ENCODE measurements at regions not wholly inside any gene's neighbourhood (a gene's known extent, or its start where the extent isn't known, plus 50 kb on each side); places are given as distances from the start of the nearest gene placed in this dataset.

DNA sequence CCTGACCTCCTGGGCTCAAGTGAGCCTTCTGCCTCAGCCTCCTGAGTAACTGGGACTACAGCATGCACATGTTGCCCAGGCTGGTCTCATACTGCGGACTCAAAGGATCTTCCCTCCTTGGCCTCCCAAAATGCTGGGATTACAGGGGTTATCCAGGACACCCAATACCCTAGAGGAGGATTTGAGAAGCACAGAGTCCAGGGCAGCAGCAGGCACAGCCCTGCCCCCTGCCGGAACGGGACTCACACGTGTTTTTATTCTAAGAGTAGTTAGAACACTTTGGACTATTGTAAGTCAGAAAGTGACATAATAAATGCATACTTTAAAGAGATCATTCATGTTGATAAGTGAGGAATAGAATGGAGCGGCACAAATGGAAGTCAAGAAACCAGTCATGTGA, 80.2 kb downstream of the C6orf118 start:
- no peak for DNase-seq

DNA sequence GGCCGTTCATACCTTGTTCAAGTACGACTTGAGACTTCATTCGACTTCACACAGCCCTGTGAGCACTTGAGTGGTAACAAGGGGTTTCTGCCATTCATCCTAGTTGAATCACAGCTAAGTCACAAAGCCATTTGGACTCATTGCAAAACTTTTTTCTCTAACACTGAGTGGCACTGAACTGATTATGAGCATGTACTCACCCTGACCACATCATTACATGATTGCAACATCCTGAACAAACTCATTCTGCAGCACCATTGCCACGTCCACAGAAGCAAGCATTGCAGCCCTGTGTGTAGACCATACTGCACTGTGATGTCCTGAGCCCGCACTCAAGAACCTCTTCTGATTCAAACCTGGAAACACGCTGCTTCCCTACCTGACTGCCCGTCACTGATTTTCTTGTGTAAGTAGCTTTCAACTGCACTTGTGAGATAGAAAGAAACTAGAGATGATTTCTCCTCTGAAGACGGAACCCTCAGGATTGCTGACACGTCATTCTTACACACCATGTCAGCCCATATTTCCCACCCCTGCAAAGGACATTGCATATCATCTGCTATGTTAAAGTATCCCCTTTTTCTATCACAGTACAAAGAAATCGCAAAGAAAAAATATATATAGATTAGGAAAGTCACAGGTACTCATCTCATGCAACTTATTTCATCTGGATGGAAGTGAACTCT, 81.6 kb downstream of the C6orf118 start:
- no peak for DNase-seq

DNA sequence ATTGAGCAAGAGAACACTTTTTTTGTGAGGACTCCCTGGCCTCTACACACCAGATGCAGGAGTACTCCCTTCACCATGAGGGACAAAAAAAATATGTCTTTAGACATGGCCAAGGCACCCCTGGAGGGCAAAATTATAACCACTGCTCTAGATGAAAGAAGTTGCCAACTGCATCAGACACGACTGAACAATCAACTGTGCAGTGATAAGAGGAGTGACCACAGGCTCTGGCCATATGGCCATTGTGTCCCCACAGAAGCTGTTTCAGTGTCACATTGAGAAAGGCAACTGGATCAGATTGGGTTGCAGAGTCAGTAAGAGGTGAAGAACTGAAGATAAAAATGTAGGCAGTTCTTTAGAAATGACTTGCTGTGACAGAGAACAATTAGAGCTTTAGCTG, 85.7 kb downstream of the C6orf118 start:
- no peak for DNase-seq

DNA sequence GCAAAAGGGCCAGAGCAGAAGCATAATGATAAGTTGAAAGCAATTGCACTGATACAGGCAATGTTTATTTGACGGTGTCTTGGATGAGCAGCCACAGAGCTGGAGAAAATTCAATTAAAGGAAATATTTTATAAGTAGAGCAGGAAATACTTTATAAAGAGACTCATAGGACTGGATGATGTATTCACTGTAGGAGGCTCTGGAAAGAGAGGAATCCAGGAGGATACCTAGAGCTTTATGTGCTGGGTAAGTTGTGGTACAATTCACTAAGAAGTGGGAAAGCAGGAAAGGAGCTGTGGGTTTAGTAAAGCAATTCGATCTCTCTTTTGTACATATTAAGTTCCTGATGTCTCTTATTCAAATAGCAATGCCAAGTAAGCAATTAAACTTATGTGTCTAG, 86.3 kb downstream of the C6orf118 start:
- DNase-seq, result no peak

DNA sequence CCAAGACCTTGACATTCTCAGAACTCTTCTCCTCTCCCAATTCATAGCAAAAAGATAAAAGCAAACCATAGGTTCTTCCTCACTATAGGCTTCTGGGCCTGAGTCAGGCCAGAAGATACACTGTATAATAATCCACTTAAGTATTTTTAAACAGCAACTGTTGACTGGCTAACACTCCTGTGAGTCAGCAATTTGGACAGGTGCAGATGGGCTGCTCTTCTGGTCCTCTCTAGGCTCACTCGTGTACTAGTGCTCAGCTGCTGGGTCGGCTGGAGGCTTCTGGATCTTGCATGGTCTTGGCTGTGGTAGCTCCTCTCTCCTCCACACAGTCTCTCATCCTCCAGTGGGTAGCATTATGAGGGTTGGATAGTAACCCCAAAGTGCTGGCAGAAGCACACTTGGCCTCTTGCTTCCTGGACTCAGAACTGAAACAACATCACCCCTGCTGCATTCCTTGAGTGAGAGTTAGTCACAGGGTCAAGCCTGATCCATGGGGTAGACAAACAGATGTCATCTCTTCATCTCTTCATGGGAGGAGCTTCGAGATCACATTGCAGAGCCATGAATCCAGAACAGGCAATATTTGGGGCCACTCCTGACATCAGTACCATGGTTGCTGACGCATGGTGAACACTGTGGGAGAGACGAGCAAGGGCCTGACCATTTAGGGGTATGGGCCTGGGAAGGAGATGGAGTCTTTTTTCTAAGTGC, 86.9 kb downstream of the C6orf118 start:
- no peak for DNase-seq

DNA sequence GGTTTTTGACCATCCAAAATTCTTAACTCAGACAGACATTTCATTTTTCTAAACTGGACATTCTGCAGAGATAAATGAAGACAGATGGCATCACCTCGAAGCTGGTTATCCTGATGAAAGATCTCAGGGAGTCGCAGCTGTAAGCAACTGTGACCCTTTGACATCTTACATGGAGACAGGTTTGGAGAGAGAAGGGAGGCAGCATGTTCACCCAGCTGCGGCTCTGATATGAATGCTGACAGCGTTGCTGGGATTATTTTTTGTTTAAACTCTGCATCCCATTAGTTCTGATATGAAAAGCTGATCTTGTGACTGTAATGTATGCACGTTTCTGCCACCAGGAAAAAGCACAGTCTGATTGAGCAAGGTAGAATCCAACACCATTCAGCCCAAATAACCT, 89.4 kb downstream of the C6orf118 start:
- no peak for DNase-seq

DNA sequence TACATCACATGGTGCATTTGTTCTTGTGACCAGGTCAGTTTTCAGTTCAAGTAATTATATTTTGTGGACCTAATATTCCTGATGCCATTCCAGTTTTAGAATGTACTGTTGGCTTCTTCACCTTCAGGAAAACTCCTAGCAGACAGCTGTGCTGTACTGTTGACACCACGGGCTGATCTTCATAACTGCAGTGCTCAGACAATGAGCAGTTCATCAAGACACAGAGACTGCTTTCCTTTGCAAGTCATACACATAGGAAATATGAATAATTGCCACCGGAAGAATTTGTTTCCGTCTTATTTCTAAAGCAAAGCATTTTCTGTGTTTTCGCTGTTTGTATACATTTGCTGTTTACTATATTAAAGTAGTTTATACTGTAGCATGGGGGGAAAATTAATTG, 89.8 kb downstream of the C6orf118 start:
- DNase-seq, result no peak

DNA sequence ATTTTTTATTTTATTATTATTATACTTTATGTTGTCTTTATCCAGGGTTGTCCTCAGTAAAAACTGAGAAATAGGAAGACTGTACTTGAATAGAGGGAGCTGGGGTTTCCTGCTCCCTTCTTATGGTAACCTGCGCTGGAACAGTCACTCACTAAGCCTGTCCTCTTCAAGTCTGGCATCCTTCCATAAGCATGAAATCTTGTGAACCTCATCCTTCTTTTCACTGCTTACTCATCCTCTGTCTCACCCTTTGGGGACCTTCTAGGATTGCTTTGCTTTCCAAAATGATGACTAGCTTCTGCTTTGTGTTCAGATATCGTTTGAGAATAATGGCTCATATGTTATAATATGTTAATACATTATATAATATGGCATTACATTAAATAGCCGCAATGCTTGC, 90.6 kb downstream of the C6orf118 start:
- DNase-seq, result no peak

DNA sequence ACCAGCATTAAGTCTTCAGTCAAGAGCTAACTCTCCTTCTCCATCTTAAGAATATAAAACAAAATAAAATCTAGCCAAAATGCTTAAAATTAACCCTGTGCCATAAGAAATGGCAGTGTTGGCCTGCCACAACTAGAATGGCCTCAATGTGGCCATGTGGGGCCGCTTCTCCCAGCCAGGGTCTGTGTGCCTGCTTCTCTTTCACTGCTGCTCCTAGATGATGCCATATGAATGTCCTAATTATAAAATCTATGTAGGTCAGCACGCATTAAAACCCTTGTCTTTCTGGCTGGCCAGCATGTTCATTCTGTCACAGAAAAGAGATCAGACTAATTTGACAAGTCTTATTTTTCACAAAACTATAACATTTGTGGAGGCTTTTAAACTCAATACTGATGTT, 102.6 kb downstream of the C6orf118 start:
- DNase-seq, result no peak

DNA sequence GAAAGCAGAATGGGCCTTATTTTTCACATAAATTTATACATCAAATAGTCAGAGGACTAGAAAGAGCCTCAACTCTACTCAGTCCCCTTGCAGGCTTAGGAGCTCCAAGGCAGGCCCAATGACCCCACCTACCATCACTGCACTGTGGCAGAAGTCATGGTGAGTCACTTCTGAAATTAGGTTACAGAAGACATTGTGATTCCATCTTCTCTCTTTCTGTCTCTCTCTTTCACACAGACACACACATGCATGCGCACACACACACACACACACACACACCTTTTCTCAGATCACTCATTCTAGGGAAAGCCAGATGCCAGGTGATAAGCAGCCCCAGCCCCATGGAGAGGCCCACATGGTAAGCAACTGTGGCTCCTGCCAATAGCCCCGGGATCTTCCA, 103.8 kb downstream of the C6orf118 start:
- DNase-seq, result no peak

DNA sequence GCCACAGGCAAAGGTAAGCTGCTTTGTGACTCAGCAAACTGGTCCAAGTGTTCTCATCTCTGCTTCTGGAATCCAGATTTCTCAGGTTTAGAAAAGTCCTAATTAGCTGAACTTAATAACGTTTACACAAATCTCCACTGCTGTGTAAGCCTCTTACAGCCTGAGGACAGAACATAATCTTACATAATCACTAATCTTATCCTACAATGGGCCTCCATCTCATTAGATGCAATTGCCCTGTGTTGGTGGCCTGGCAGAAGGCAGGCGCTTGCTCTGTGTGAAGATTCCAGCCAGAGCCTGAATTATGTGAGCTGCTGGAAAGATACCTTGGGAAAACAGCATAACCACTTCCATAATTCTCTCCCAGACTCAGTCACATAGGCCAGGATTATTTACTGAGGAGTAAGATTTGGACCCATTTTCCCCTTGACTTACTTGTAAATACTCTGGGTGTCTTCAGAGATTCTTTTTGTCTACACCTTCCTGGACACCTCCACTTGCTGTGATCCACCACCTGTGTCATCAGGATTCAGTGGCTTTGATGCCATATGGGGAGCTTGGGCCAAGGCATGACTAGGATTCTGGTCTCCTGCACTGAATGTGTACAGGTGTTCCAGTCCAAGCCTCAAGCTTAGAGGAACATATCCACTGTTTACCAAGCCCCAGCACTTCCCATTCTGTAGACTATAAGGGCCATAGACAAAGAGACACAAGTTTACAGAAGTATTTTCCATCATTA, 104.4 kb downstream of the C6orf118 start:
- no peak for DNase-seq

DNA sequence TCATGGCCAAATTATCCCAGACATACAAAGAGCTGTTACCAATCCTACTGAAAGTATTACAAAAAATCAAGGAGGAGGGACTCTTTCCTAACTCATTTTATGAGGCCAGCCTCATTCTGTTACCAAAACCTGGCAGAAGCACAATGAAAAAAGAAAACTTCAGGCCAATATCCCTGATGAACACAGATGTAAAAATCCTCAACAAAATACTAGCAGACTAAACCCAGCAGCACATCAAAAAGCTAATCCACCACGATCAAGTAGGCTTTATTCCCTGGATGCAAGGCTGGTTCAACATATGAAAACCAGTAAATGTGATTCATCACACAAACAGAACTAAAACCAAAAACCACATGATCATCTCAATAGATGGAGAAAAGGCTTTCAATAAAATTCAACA, 109.2 kb downstream of the C6orf118 start:
- no peak for DNase-seq

DNA sequence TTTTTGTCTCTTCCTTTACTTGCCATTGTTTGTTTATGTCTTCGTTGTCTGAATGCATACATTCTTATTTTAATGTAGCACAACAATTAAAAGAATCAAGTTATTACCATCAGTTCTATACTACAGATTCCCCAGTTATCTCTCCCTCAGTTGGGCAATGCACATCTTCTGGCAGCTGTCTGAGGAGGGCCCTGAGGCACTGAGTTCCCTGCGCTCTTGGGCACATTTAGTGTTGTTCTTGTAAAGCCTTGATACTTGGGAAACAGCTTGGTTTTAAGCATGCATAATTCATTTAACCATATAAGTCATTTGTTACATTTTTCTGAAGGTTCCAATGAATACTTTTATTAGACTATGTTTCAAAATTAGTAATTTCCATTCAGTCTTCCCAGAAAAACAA, 117.9 kb downstream of the C6orf118 start:
- DNase-seq, result no peak

DNA sequence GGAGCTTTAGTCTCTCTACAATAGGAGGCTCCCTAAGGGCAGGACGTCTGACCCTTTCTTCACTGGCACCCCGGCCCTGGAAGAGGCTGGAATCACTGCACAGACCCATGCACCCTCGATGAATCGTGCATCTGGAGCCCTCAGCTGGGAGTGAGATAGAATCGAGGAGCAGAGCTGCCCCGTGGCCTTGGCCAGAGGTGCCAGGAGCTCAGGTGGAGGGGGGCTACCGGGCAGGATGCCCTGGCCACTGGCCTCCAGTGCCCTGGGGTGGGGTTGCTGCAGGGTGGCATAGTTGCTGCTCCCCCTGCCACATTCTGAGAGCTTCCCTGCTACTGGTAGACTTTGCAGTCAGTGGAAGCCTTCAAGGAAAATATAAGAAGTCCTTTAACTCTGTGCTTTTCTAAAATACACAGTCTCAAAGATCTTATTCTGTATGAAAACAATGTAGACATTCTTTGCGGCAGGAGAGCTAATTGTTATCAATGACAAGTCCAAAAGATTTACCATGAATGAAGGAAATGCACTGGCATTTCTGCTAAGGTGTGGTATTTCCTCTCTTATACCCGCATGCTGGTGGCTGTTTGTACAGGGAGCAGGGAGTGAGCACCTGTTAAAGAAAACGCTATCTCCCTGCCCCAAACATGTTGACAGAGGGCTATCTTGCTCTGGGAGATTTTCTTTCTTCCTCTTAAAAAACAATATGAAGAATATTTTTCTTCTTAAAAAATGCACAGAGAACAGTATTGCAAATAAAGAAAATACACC, 122.8 kb downstream of the C6orf118 start:
- DNase-seq, result no peak

DNA sequence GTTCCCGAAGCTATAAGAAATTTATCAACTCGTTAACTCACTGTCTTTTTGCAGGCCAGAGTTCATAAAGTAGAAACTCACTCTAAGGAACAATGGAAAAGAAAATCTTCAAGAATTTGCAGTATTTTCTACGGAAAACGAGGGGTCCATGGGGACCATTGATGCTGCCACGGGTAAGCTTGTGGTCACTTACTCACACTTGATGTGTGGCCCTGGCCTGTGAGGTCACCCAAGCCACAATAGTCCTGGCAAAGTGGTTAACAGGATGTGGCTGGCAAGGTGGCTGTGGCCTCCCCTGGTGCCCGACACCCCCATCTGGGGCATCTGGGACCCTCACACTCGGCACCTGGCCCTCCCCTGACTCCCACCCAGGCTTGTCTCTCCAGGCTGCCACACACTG, 123.4 kb downstream of the C6orf118 start:
- DNase-seq, result no peak

DNA sequence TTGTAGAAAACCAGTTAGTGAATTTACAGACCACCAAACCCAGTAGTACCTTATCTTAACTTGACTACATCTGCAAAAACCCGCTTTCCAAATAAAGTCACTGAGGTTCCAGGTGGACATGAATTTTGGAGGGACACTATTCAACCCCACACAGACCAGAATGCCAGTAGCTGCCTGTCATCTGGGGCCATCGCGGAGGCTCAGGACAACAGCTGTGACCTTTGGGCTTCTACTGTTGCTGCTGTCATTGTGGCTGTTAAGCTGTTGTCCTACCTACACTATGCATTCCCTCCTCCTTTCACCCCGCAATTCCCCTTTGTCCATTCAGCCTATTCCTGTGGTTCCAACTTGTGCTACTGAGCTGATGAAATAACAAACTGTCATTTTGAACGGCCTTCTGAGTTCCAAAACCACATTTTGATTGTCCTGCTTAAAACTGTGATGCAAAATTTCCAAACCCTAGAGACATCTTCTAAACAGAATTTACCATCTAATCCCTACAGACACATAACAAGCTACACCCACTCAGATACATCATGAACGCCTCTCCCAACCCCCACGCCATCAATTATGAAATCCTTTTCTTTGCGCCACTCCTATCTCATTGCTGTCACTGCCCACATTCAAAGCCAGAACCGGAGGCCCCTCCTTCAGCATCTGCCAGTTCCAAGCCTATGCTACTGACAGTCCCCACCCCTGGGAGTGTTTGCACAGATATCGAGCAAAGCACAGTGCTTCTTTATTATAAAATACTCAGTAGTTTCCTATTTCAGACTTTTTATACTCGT, 125.0 kb downstream of the C6orf118 start:
- DNase-seq, result no peak

DNA sequence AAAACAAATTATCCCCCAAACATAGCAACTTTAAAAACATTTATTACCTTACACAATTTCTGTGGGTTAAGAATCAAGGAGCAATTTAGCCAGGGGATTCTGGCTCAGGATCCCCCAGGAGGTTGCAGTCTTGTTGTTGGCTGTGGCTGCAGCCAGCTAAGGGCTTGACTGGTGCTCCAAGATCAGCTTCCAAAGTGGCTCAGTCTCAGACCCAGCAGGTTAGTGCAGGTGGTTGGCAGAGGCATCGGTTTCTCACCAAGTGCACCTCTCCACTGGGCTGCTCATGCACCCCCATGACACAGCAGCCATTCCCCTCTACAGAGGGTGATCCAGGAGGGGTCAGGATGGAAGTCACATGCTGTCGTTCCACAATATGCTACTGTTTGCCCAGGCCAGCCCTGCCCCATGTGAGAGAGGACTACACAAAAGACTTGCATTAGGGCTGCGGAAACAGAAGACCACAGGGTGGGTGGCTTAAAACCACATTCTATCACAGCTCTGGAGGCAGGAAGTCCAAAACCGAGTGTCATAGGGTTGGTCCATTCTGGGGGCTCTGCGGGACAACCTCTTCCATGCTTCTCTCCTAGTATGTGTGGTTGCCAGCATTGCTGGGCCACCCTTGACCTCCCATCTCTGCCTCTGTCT, 125.8 kb downstream of the C6orf118 start:
- DNase-seq, result no peak

DNA sequence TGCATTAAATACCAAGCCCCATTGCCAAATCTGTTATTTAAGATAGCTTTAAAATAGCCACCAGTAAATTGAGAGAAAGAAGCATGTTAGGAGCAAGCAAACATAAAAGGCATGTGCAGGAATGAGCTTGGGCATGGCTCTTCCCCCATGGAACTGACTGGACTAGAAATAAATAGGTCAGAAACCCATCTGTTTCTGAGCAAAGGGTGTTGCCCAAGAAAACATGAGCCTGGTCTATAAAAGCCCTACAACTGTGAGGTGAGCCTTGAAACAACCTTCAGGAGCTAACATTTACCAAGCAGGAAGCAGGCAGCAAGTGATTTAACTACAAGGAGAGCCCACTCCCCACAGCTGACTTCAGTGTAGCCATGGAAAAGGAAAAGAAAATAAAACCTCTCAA, 126.3 kb downstream of the C6orf118 start:
- no peak for DNase-seq

DNA sequence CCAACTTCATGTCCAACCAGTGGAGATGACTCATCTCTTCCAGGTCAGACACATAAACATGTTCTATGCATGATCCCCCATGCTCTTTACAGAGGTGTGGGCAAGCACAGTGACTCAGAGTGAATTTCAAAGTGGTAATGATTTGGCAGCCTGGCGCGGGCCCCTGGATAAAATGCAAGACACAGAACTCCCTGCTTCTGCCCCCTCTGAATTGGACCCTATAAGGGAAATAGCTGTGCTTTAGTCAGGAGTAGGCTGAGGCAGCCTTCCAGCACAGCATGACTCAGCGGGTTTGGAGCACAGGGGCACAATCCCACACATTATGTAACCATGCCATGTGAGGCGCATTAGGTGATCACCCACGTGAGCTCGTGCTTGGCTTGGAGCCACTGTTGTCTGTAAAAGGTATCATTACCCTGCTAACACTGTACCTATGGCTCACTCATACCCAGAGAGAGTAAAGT, 127.4 kb downstream of the C6orf118 start:
- DNase-seq, result no peak

DNA sequence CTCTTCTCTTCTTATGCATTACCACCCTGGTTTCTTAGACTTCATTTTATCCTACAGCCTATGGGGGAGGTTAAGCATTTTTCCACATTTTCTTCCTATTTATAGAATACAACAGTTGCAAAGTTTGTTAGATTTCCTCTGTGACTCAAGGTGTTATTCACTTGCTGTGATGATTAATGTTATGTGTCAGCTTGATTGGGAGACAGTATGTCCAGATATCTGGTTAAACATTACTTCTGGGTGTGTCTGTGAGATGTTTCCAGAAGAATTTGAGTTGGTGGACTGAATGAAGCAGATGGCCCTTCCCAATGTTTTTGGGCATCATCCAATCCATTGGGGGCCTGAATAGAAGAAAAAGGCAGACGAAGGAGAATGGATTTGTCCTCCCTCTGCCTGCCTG, 131.3 kb downstream of the C6orf118 start:
- no peak for DNase-seq

DNA sequence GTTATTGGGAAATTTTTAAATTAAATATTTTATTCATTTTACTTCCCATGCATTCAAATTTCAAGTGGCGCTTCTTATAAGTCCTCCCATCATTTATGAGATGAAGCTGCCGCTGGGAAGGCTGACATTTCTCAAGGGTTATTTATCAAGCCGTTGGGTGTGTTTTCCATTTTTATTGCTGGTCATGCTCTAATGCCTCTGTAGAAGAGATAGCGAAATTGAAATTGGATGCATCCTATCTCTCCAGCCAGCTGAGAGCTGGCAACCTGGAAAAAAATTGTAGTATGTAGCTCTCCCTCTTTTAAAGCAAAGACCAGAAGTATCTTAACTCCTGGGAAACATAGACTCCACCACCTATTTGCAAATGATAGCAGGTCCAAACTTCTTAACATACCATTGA, 135.9 kb downstream of the C6orf118 start:
- DNase-seq, result no peak

DNA sequence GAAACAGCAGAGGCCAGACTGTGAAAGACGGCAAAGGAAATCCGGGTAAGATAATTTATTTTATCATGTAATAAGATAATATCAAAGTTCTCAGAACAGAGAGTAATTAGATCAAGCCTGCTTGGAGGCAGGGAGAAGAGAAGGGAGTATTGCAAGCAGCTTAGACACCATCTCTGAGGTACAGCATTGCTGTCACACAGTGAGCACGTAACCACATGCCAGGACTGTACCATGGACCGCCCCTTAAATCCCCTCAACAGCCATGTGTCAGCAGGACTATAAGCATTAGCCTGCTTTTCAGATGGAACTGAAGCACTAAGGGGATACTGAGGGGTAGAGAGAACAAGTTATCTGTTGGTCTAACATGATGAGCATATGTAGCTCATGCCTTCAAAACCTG, 141.5 kb downstream of the C6orf118 start:
- no peak for DNase-seq
